ENCODE measurements at regions not wholly inside any gene's neighbourhood (a gene's known extent, or its start where the extent isn't known, plus 50 kb on each side); places are given as distances from the start of the nearest gene placed in this dataset.

DNA sequence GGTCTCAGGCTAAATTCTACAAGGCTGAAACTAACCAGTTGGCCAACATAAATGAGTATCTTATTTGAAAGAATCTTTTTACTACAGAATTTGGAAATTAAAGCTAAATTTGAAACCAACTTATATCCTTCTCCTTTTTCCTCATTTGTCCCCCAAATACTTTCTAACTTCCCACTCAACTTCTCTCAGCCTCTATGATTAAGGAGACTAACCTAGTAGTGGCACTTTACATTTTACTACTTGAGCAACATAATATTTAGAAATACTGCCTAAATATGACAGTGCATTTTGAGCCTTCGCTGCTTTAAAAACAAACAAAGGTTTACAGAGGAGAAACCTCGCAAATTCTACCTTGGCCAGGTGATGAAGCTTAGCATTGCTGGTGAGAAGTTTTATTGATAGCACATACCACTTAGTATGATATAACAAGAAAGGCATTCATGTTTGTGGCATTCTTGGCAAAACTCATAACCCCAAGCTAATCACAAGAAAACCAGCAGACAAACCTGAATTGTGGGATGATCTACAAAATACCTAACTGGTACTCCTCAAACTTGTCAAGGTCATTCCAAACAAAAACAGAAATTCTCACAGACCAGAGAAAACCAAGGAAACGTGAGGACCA lies 432.1 kb upstream of the CFAP20DC start:
- H3K27ac ChIP-seq (replicated peaks), result no peak overlapping the region
- no peak for TF ChIP-seq REST (IDR thresholded peaks at IDR 0.05; ENCODE audit: insufficient replicate concordance, low read depth)
- no peak for DNase-seq (ENCODE audit: low read depth in 1 of 2, low spot score in 1 of 2)
- H3K4me3 ChIP-seq (replicated peaks; ENCODE audit: insufficient read depth, low read length), result no peak overlapping the region
- peaks cover 5% of the 10 kb centered on the region for H3K27me3 ChIP-seq (ENCODE audit: insufficient read depth, poor library complexity, severe bottlenecking)

GRCh38 chr3:59480486-59480995 lies 430.7 kb upstream of the CFAP20DC start:
- H3K27ac ChIP-seq (replicated peaks), result no peak overlapping the region
- TF ChIP-seq GABPA (IDR thresholded peaks at IDR 0.05; ENCODE audit: low read depth) (no peak), SPI1 (IDR thresholded peaks at IDR 0.05; ENCODE audit: borderline replicate concordance, low read depth) (no peak), REST (IDR thresholded peaks at IDR 0.05; ENCODE audit: insufficient replicate concordance, low read depth) (no peak), POLR2AphosphoS5 (IDR thresholded peaks at IDR 0.05; ENCODE audit: low read depth) (no peak)
- TF ChIP-seq, protein P1, sequence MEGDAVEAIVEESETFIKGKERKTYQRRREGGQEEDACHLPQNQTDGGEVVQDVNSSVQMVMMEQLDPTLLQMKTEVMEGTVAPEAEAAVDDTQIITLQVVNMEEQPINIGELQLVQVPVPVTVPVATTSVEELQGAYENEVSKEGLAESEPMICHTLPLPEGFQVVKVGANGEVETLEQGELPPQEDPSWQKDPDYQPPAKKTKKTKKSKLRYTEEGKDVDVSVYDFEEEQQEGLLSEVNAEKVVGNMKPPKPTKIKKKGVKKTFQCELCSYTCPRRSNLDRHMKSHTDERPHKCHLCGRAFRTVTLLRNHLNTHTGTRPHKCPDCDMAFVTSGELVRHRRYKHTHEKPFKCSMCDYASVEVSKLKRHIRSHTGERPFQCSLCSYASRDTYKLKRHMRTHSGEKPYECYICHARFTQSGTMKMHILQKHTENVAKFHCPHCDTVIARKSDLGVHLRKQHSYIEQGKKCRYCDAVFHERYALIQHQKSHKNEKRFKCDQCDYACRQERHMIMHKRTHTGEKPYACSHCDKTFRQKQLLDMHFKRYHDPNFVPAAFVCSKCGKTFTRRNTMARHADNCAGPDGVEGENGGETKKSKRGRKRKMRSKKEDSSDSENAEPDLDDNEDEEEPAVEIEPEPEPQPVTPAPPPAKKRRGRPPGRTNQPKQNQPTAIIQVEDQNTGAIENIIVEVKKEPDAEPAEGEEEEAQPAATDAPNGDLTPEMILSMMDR (IDR thresholded peaks at IDR 0.05; ENCODE audit: insufficient read depth, low read length), result no peak
- no peak overlapping the region for H3K4me3 ChIP-seq (replicated peaks; ENCODE audit: insufficient read depth, low read length)
- H3K27me3 ChIP-seq (ENCODE audit: insufficient read depth, poor library complexity, severe bottlenecking), result peaks cover 5% of the 10 kb centered on the region
- peak in 1 of 2 experiments; percentile 6 for DNase-seq (ENCODE audit: low read depth in 1 of 2, low spot score in 1 of 2)

GRCh38 chr3:59473636-59474035 lies 423.8 kb upstream of the CFAP20DC start:
- TF ChIP-seq SPI1 (IDR thresholded peaks at IDR 0.05; ENCODE audit: borderline replicate concordance, low read depth) (no peak), GABPA (IDR thresholded peaks at IDR 0.05; ENCODE audit: low read depth) (no peak), POLR2AphosphoS5 (IDR thresholded peaks at IDR 0.05; ENCODE audit: low read depth) (no peak), REST (IDR thresholded peaks at IDR 0.05; ENCODE audit: insufficient replicate concordance, low read depth) (no peak)
- TF ChIP-seq, protein P1 (IDR thresholded peaks at IDR 0.05; ENCODE audit: insufficient read depth, low read length), result no peak
- no peak overlapping the region for H3K4me3 ChIP-seq (replicated peaks; ENCODE audit: insufficient read depth, low read length)
- no peak for DNase-seq (ENCODE audit: low read depth in 1 of 2, low spot score in 1 of 2)
- H3K27ac ChIP-seq (replicated peaks), result no peak overlapping the region
- H3K27me3 ChIP-seq (ENCODE audit: insufficient read depth, poor library complexity, severe bottlenecking), result no peaks in the 10 kb centered on the region

All from HL-60 (cell line).